Mucosa of rectum (tissue), 2 donors: ENCODE measurements at regions not wholly inside any gene's neighbourhood (a gene's known extent, or its start where the extent isn't known, plus 50 kb on each side); places are given as distances from the start of the nearest gene placed in this dataset.
A peak's percentile ranks its signal among the peaks of the same experiment; 100 is the strongest.
"Not testable (repeated sequence)": the region's sequence is repeated elsewhere in the genome, so short reads cannot be mapped to it uniquely, and the experiment has no call there.

Experiments used
- H3K27ac ChIP-seq, 2 donors: one replicate each; pipeline ENCODE4 v1.7.0; 2013; ENCODE audit warnings: inconsistent platforms in 2 of 2, low read depth in 2 of 2, low read length in 2 of 2
- H3K27me3 ChIP-seq, 2 donors: one replicate each; pipeline ENCODE4 v1.7.0; 2013; ENCODE audit warnings: low read length in 2 of 2; ENCODE audit not compliant: control insufficient read depth in 2 of 2, insufficient read depth in 2 of 2
- H3K36me3 ChIP-seq, 2 donors: one replicate each; pipeline ENCODE4 v1.7.0; 2013; ENCODE audit warnings: low read length in 2 of 2; ENCODE audit not compliant: control insufficient read depth in 2 of 2, insufficient read depth in 2 of 2
- H3K4me1 ChIP-seq, 2 donors: one replicate each; pipeline ENCODE4 v1.7.0; 2013; ENCODE audit warnings: low read length in 2 of 2, mild to moderate bottlenecking in 1 of 2; ENCODE audit not compliant: control insufficient read depth in 2 of 2, insufficient read depth in 2 of 2
- H3K4me3 ChIP-seq, 2 donors: one replicate each; pipeline ENCODE4 v1.7.0; 2013; ENCODE audit warnings: low read length in 2 of 2
- H3K9ac ChIP-seq, 2 donors: one replicate each; pipeline ENCODE4 v1.7.0; 2013; ENCODE audit warnings: low read length in 2 of 2, low read depth in 1 of 2, mild to moderate bottlenecking in 1 of 2
- H3K9me3 ChIP-seq, 2 donors: one replicate each; pipeline ENCODE4 v1.7.0; 2013; ENCODE audit warnings: low read length in 2 of 2; ENCODE audit not compliant: control insufficient read depth in 2 of 2
- donor health status: healthy.
- donor health status: Normal muscosa, but diverticular disease.

DNA sequence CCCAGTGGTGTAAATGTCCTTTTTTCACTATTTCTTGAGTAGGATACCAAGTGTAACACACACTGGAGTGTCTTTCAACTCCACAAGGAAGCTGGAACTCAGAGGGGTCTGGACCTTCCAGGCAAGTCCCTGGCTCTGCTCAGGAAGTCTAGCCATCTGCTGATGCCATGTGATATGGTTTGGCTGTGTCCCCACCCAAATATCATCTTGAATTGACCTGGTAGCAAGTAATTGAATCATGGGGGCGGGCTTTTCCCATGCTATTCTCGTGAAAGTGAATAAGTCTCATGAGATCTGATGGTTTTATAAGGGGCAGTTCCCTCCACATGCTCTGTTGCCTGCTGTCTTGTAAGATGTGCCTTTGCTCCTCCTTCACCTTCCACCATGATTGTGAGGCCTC, 99.4 kb upstream of the CDC42EP3 start:
- Histone ChIP-seq H3K9ac (no peak overlapping the region), H3K4me3 (no peak overlapping the region), H3K27ac (no peak overlapping the region), H3K36me3 (no peaks in the 10 kb centered on the region), H3K4me1 (no peaks in the 10 kb centered on the region), H3K27me3 (no peaks in the 10 kb centered on the region), H3K9me3 (no peaks in the 10 kb centered on the region)

DNA sequence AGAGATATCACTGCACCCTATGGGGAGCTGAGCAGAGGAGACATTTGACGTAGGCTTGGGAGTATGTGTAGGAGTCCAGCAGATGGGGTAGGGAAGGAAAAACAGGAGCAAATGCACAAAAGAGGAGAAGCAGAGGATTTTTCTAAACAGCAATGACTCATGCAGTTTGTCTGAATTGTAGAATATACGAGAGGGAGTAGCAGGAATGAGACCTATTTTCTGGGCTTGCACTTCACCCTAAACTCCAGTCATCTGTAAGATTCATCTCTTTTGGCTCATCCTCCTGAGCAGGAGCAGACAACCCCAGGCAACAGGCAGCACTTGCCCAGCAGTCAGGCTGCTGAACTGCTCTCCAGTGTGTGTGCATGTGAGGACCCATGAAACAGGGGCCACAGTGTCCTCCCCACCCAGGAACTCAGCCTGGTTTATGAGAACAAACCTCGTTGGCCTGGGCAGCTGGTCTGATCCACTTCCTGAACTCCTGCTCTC, 100.2 kb upstream of the CDC42EP3 start:
- H3K4me3 ChIP-seq: no peak overlapping the region
- no peaks in the 10 kb centered on the region for H3K4me1 ChIP-seq
- H3K9me3 ChIP-seq: no peaks in the 10 kb centered on the region
- H3K9ac ChIP-seq: no peak overlapping the region
- no peak overlapping the region for H3K27ac ChIP-seq
- no peaks in the 10 kb centered on the region for H3K27me3 ChIP-seq
- H3K36me3 ChIP-seq: no peaks in the 10 kb centered on the region

DNA sequence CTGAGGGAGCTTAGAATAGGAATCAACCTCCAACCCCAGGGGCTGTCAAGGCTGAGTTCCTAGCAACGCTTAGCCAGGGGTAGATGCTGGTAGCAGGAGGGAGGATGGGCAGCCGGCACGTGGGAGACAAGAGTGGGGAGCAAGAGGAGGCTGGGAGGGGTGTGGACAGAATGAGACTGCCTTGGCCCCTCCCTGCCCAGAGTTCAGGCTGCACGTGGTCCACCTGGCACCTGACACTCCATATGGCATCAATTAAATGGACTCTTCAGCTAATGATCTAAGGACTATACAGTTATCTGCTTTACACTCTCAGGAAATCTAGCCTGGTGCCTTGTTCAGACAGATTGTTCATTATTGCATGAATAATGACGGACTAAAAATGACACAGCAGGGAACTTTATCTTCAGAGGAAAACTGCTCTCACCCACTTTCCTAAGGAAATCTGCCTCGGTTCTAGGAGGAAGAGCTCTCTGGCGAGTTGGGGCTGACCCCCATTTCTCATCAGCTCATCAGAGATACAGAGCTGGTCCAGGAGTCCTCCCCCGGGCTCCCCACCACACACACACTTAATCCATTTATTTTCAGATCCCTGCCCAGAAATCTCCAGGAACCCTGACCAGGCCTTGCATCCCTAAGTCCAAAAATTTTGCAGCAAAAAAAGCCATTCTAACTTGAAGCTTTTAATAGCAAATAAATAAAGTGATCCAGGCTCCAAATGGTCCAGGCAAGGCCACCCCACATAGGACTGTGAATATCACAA, 102.1 kb upstream of the CDC42EP3 start:
- Histone ChIP-seq H3K4me1 (no peaks in the 10 kb centered on the region), H3K9ac (no peak overlapping the region), H3K9me3 (no peaks in the 10 kb centered on the region), H3K4me3 (no peak overlapping the region), H3K27ac (no peak overlapping the region), H3K27me3 (no peaks in the 10 kb centered on the region), H3K36me3 (no peaks in the 10 kb centered on the region)

DNA sequence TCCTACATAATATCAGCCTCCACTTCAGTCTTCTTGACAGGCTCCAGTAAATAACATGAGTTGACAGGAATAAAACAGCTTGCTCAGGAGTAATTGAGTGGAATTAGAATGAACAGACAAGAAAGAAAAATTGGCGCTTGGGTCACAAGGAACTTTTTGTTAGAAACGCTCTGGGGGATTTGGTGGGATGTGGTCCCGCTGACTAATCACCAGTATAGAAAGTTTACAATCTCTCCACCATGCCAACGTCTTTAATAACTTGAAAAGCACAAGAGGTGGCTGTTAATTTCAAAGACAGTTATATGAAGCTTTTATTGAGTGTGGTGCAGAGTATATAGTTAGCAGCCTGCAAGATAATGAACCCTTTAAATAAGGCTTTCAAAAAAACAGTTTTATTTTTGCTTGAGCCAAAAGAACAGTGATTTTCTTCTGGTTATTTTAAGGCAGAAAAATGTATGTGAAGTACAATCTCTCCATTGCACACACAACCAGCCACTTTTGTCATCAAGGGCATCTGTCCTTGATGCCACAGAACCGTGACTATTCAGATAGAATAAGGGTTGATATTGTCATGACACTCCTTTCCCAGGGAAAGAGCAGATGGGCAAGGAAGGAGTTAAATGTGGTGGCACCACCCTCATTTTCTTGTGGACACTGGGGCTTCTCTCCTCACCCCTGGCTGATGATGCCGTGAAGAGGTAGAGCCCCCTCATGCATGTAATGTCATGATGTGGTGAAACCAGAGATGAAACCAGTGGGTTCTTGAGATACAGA, 102.9 kb upstream of the CDC42EP3 start:
- H3K9ac ChIP-seq, H3K4me1 ChIP-seq, H3K27ac ChIP-seq, H3K36me3 ChIP-seq, H3K27me3 ChIP-seq, H3K9me3 ChIP-seq, H3K4me3 ChIP-seq: not testable (repeated sequence)

DNA sequence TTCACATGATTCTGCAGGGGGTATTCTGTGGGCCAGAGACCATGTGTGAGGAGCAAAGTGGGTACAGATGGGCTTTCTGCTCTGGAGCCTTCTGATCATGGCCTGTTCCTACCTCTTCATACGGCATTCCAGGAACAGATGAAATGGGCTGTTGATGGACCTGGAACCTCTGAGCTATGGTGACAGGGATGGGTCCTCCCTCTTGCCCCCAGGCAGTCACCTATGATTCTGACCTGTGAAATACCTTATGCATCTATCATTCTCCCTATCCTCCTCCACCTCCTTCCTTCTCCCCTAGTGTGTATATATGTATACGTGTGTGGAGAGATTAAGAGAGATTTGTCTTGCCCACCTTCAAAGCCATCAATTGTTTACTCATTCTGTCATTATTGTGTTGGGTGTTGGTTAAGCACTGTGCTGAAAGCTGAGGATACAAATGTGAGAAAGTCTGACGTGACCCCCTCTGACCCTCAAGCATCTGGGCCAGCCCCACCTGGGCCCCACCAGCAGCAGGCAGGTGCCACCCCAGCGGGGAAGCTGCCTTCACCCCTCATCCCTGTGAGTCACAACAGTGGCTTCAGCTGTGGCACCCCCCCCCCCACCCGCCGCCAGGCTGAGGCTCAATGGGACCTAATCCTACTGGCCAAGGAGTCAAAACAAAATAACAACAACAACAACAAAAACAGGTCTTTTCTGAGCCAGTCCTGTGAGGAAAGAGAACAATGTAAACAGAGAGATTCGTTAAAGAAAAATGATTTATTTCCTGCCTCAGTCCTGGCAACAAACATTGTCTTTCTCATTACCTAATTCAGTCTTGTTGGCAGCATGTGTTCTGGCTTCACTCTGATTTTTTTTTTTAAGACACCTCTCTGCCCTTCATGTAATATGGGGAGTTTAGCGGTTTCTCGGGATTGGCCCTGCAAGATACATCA, 103.8 kb upstream of the CDC42EP3 start:
- H3K9me3 ChIP-seq: no peaks in the 10 kb centered on the region
- peaks cover 3 to 6% of the 10 kb centered on the region in 2 donors for H3K4me1 ChIP-seq
- H3K4me3 ChIP-seq: no peak overlapping the region
- H3K27me3 ChIP-seq: no peaks in the 10 kb centered on the region
- H3K9ac ChIP-seq: no peak overlapping the region
- H3K27ac ChIP-seq: peak overlapping the region in 1 of 2 donors; percentile 19
- H3K36me3 ChIP-seq: no peaks in the 10 kb centered on the region

DNA sequence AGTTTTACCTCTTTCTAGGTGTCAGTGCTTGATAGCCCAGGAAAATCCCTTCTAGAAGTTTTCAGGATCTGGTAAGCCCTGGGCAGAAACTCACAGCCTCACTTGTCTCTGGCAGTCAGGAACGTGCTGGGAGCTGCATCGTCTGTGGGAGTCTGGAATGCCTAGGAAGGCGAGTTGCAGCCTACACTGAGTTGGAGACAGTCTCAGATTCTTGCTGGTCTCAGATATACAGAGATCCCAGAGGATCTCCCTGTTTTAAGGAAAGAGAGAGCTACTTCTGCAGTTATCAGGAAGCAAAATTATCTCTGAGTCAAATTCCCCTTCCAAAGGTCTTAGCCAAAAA, 104.4 kb upstream of the CDC42EP3 start:
- Histone ChIP-seq H3K9me3 (no peaks in the 10 kb centered on the region), H3K36me3 (no peaks in the 10 kb centered on the region), H3K27ac (no peak overlapping the region), H3K4me1 (peaks cover 3 to 6% of the 10 kb centered on the region in 2 donors), H3K9ac (no peak overlapping the region), H3K27me3 (no peaks in the 10 kb centered on the region), H3K4me3 (no peak overlapping the region)

DNA sequence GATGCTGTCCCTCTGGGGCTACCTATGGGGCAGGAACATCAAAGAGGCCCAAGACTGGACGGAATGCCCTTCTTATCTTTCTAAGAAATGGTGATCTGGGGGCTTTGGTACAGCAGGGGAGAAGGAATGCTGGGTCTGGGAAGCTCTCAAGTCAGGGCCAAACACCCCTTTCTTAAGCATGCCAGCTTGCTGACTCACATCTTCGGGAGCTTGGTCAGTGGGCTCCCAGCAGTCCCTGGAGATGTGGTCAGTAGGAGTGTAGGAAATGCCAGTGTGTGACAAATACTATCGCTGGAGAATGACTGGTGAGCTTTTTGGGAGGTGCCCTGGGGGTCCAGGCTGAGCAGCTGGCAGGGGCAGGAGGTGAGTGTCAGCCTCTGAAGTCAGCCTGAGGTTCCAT, 105.0 kb upstream of the CDC42EP3 start:
- Histone ChIP-seq H3K9ac (no peak overlapping the region), H3K4me1 (peaks cover 3 to 6% of the 10 kb centered on the region in 2 donors), H3K27ac (no peak overlapping the region), H3K4me3 (no peak overlapping the region), H3K27me3 (no peaks in the 10 kb centered on the region), H3K9me3 (no peaks in the 10 kb centered on the region), H3K36me3 (no peaks in the 10 kb centered on the region)

DNA sequence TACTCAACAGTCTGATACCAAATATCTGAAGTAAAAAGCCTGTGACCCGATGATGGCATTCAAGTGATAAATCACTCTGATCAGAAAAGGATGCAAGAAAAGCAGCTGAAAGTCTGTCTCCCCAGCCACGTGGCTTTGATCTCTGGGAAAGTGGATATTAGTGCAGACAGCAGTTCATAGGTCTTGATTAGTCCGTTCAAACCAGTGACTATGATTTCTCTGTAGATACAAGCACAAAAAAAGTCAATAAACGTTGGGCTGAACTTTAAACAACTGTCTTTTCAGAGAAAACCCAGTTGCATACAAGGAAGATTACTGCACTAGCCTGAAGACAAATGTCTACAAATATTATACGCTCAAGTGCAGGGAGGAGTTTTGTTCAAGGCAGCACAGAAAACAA, 107.7 kb upstream of the CDC42EP3 start:
- H3K27ac ChIP-seq: peak overlapping the region; percentile 1 to 56
- no peak overlapping the region for H3K9ac ChIP-seq
- peaks cover 6 to 10% of the 10 kb centered on the region in 2 donors for H3K4me1 ChIP-seq
- H3K9me3 ChIP-seq: no peaks in the 10 kb centered on the region
- no peaks in the 10 kb centered on the region for H3K27me3 ChIP-seq
- no peak overlapping the region for H3K4me3 ChIP-seq
- H3K36me3 ChIP-seq: no peaks in the 10 kb centered on the region

DNA sequence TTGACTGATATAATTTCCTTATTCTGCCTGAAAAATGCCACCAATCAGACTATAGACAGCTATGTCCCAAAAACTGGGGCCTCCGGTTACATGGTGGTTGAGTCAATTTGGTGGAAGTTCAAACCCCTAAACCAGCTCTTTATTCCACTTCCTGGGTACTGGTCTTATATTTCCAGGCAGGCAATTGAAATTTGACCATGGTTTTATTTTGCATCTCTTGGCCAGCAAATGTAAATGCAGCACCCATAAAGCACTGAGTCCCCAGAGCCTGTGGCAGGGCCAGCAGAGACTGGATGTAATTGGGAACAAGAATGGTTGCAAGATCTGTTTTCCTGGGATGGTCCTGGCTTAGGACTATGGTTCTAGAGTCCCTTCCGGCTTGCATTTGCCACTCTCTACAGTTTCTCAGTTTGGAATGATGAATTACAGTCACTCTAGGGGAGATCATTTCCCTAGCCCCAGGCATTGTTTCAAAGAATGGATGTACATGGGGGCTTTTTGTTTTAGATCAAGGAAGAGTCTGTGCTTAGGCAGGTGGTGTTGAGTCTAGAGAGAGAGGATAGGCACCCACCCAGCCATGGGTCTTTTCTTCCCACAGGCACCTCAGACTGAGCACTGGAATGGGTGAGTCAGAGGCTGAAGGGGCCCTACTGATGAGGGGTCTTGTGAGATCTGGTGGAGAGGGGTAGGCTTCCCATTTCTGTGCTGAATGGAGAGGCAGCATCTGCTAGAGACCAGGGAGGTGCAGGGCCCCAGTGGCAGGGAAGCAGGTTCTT, 108.4 kb upstream of the CDC42EP3 start:
- Histone ChIP-seq H3K27ac (peak overlapping the region in 1 of 2 donors; percentile 28), H3K9ac (no peak overlapping the region), H3K4me3 (no peak overlapping the region), H3K4me1 (peaks cover 6 to 10% of the 10 kb centered on the region in 2 donors), H3K36me3 (no peaks in the 10 kb centered on the region), H3K27me3 (no peaks in the 10 kb centered on the region), H3K9me3 (no peaks in the 10 kb centered on the region)
